Muscle layer of duodenum (tissue), 2 donors: ENCODE measurements at regions not wholly inside any gene's neighbourhood (a gene's known extent, or its start where the extent isn't known, plus 50 kb on each side); places are given as distances from the start of the nearest gene placed in this dataset.
"Not testable (repeated sequence)": the region's sequence is repeated elsewhere in the genome, so short reads cannot be mapped to it uniquely, and the experiment has no call there.

Experiments
- H3K27ac ChIP-seq: one replicate; pipeline ENCODE4 v1.7.0; 2013; ENCODE audit warnings: mild to moderate bottlenecking, low read length
- H3K27me3 ChIP-seq: one replicate; pipeline ENCODE4 v1.7.0; 2013; ENCODE audit warnings: low read depth, mild to moderate bottlenecking, control low read depth, low read length
- H3K36me3 ChIP-seq, 2 donors: one replicate each; pipeline ENCODE4 v1.7.0; 2013; ENCODE audit warnings: low read length in 2 of 2, control low read depth in 1 of 2, mild to moderate bottlenecking in 1 of 2; ENCODE audit not compliant: insufficient read depth in 2 of 2, control insufficient read depth in 1 of 2
- H3K4me1 ChIP-seq, 2 donors: one replicate each; pipeline ENCODE4 v1.7.0; 2013; ENCODE audit warnings: low read length in 2 of 2, mild to moderate bottlenecking in 2 of 2, control low read depth in 1 of 2, moderate library complexity in 1 of 2; ENCODE audit not compliant: insufficient read depth in 2 of 2, control insufficient read depth in 1 of 2
- H3K4me3 ChIP-seq, 2 donors: one replicate each; pipeline ENCODE4 v1.7.0; 2013; ENCODE audit warnings: low read length in 2 of 2, low read depth in 1 of 2, mild to moderate bottlenecking in 1 of 2
- H3K9me3 ChIP-seq, 2 donors: one replicate each; pipeline ENCODE4 v1.7.0; 2013; ENCODE audit warnings: low read length in 2 of 2, control low read depth in 1 of 2, mild to moderate bottlenecking in 1 of 2; ENCODE audit not compliant: control insufficient read depth in 1 of 2
- donor health status: healthy.

- Histone ChIP-seq H3K9me3 (no peaks in the 10 kb centered on the region), H3K27me3 (no peaks in the 10 kb centered on the region), H3K27ac (no peak overlapping the region), H3K36me3 (no peaks in the 10 kb centered on the region), H3K4me3 (no peak overlapping the region), H3K4me1 (no peaks in the 10 kb centered on the region)
Measured at GRCh38 chr10:21463436-21463835, 62.0 kb downstream of the SKIDA1 start.

GRCh38 chr10:21458126-21458871 lies 67.2 kb downstream of the SKIDA1 start:
- Histone ChIP-seq H3K4me1 (no peaks in the 10 kb centered on the region), H3K36me3 (no peaks in the 10 kb centered on the region), H3K27ac (no peak overlapping the region), H3K4me3 (no peak overlapping the region), H3K27me3 (no peaks in the 10 kb centered on the region), H3K9me3 (peaks cover 0 to 7% of the 10 kb centered on the region in 2 donors)

DNA sequence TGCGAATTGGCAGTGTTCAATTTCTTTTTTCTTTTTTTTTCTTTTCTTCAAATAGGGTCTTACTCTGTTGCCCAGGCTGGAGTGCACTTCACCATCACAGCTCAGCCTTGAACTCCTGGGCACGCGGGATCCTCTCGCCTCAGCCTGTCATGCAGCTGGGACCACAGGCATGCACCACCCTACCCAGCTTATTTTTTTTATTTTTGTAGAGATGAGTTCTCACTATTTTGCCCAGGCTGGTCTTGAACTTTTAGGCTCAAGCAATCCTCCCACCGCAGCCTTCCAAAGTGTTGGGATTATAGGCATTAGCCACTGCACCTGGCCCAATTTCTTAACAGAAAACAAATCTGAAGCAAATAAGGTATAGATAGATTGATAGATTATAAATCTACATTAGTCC lies 69.3 kb downstream of the SKIDA1 start:
- H3K4me1 ChIP-seq = no peaks in the 10 kb centered on the region
- no peaks in the 10 kb centered on the region for H3K27me3 ChIP-seq
- no peak overlapping the region for H3K27ac ChIP-seq
- no peak overlapping the region for H3K4me3 ChIP-seq
- no peaks in the 10 kb centered on the region for H3K36me3 ChIP-seq
- H3K9me3 ChIP-seq = peaks cover 0 to 7% of the 10 kb centered on the region in 2 donors

- Histone ChIP-seq H3K27ac (no peak overlapping the region), H3K27me3 (no peaks in the 10 kb centered on the region), H3K4me3 (no peak overlapping the region), H3K9me3 (peaks cover 0 to 5% of the 10 kb centered on the region in 2 donors), H3K36me3 (no peaks in the 10 kb centered on the region), H3K4me1 (no peaks in the 10 kb centered on the region)
Measured at GRCh38 chr10:21452203-21452602, 73.3 kb downstream of the SKIDA1 start.

- H3K27me3 ChIP-seq = no peaks in the 10 kb centered on the region
- H3K27ac ChIP-seq = no peak overlapping the region
- H3K36me3 ChIP-seq = no peaks in the 10 kb centered on the region
- H3K4me3 ChIP-seq = no peak overlapping the region
- no peaks in the 10 kb centered on the region for H3K9me3 ChIP-seq
- no peaks in the 10 kb centered on the region for H3K4me1 ChIP-seq
Measured at GRCh38 chr10:21449288-21449966, 76.1 kb downstream of the SKIDA1 start.

- Histone ChIP-seq H3K36me3 (no peaks in the 10 kb centered on the region), H3K27me3 (no peaks in the 10 kb centered on the region), H3K27ac (no peak overlapping the region), H3K4me3 (no peak overlapping the region), H3K9me3 (no peaks in the 10 kb centered on the region), H3K4me1 (no peaks in the 10 kb centered on the region)
Measured at GRCh38 chr10:21445163-21445562, 80.3 kb downstream of the SKIDA1 start.

GRCh38 chr10:21441625-21442024 lies 83.9 kb downstream of the SKIDA1 start:
- no peaks in the 10 kb centered on the region for H3K9me3 ChIP-seq
- no peaks in the 10 kb centered on the region for H3K36me3 ChIP-seq
- no peaks in the 10 kb centered on the region for H3K27me3 ChIP-seq
- no peaks in the 10 kb centered on the region for H3K4me1 ChIP-seq
- H3K27ac ChIP-seq = no peak overlapping the region
- H3K4me3 ChIP-seq = no peak overlapping the region

DNA sequence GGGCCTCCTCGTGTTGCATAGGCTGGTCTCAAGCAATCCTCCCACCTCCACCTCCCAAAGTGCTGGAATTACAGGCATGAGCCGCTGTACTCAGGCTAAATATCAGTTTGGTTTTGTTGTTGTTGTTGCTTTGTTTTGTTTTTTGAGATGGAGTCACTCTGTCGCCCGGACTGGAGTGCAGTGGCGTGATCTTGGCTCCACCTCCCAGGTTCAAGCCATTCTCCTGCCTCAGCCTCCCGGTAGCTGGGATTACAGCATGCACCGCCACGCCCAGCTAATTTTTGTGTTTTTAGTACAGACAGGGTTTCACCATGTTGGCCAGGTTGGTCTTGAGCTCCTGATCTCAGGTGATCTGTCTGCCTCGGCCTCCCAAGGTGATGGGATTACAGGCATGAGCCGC lies 86.6 kb downstream of the SKIDA1 start:
- not testable (repeated sequence) for H3K36me3 ChIP-seq, H3K27ac ChIP-seq, H3K27me3 ChIP-seq, H3K9me3 ChIP-seq, H3K4me3 ChIP-seq, H3K4me1 ChIP-seq

- no peaks in the 10 kb centered on the region for H3K4me1 ChIP-seq
- no peak overlapping the region for H3K4me3 ChIP-seq
- no peaks in the 10 kb centered on the region for H3K36me3 ChIP-seq
- H3K27me3 ChIP-seq = no peaks in the 10 kb centered on the region
- H3K9me3 ChIP-seq = no peaks in the 10 kb centered on the region
- H3K27ac ChIP-seq = no peak overlapping the region
Measured at GRCh38 chr10:21437770-21438382, 87.6 kb downstream of the SKIDA1 start.

DNA sequence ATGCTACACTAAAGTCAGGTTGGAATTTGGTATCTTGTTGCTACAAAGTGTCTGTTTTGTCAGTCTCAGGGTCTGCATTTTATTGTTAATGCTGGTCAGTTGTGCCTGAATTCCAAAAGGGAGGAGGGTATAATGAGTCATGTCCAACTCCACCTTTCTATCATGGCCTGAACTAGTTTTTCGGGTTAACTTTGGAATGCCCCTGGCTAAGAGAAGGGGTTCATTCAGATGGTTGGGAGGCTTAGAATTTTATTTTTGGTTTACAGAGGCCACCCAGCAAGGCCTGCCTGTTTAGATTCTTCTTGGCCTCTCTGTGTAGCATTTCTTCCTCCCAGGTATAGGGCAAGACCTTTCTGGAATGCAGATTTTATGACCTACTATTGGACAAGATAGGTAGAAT lies 93.2 kb downstream of the SKIDA1 start:
- H3K36me3 ChIP-seq = no peaks in the 10 kb centered on the region
- no peaks in the 10 kb centered on the region for H3K9me3 ChIP-seq
- H3K4me1 ChIP-seq = no peaks in the 10 kb centered on the region
- no peaks in the 10 kb centered on the region for H3K27me3 ChIP-seq
- H3K4me3 ChIP-seq = no peak overlapping the region
- no peak overlapping the region for H3K27ac ChIP-seq

DNA sequence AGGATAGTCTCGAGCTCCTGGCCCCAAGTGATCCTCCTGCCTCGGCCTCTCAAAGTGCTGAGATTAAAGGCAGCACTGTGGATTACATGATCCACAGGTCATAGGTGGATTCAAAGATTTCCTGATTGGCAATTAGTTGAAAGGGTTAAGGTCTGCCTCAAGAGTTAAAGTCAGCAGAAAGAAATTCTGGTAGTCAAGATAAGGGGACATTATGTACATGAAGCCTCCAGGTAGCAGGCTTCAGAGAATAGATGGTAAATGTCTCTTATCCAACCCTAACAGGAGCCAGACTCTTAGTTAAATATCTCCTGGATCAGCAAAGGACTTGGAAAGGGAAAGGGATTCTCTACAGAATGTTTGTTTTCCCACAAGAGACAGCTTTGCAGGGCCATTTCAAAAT lies 93.7 kb downstream of the SKIDA1 start:
- Histone ChIP-seq H3K36me3 (no peaks in the 10 kb centered on the region), H3K9me3 (peaks cover 0 to 4% of the 10 kb centered on the region in 2 donors), H3K27ac (no peak overlapping the region), H3K4me3 (no peak overlapping the region), H3K4me1 (no peaks in the 10 kb centered on the region), H3K27me3 (no peaks in the 10 kb centered on the region)
